Renal cortical epithelial cell (primary cell): ENCODE measurements at regions not wholly inside any gene's neighbourhood (a gene's known extent, or its start where the extent isn't known, plus 50 kb on each side); places are given as distances from the start of the nearest gene placed in this dataset.

Experiments
- DNase-seq: peaks from one replicate; pipeline ENCODE4 v3.0.0-alpha.2; 2011; ENCODE audit warnings: low read depth

DNA sequence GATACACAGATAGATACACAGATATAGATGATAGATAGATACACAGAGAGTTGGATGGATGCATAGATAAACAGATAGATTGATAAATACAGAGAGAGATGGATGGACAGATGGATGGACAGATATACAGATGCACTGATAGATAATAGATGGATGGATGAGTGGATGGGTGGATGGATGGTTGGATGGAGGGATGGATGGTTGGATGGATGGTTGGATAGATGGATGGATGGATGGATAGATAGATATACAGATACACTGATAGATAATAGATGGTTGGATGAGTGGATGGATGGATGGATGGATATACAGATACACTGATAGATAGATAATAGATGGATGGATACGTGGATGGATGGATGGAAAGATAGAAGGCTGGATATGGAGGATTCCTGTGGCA is 290.0 kb upstream of the SHH start:
- DNase-seq: no peak

DNA sequence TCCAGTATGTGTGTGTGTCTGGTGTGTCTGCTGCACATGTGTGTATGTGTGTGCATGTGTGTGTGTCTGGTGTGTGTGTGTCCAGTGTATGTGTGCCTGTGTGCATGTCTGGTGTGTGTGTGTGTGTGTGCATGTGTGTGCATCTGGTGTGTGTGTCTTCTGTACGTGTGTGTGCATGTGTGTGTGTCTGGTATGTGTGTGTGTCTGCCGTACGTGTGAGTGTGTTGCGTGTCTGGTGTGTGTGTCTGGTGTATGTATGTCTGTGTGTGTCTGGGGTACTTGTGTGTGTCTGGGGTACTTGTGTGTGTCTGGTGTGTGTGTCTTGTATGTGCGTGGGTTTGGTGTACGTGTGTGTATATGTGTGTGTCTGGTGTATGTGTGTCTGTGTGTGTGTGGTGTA is 289.1 kb upstream of the SHH start:
- no peak for DNase-seq

DNA sequence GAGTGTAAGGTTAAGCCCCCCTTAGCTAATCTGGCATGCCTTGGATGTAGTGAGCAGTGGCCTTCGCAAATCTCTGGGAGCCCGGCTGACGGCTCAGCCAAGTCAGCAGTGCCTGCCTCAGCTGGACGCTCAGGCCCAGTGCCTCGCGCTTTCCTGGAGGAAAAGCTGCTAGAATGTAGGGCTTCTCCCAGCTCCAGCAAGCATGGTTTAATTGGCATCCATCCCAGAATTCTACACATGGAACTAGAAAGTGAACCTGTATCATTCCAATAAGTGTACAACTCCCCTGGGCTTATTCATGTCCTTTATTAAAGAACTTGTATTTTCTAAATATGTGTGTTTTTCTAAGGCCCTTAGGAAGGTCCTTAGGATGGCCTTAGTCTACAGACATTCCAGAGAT is 287.8 kb upstream of the SHH start:
- DNase-seq: peak; percentile 56

DNA sequence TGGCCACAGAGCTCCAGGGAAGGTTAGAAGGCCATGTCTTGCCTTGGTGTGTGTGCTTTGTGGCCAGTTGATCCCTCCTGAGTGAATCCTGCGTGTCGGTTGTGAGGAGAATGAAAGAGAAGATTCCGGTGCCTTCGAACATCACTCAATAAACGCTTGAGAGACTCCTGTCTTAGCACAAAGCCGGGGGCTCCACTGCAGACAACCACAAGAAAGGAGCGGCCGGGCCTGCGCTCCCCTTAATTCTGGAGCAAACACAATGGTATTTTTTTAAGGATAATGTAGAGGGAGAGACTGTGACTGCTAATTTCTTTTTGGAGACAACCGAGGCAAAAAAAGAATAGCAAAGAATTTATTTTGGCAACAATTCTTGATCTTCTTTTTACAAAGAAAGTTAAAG is 286.8 kb upstream of the SHH start:
- no peak for DNase-seq

DNA sequence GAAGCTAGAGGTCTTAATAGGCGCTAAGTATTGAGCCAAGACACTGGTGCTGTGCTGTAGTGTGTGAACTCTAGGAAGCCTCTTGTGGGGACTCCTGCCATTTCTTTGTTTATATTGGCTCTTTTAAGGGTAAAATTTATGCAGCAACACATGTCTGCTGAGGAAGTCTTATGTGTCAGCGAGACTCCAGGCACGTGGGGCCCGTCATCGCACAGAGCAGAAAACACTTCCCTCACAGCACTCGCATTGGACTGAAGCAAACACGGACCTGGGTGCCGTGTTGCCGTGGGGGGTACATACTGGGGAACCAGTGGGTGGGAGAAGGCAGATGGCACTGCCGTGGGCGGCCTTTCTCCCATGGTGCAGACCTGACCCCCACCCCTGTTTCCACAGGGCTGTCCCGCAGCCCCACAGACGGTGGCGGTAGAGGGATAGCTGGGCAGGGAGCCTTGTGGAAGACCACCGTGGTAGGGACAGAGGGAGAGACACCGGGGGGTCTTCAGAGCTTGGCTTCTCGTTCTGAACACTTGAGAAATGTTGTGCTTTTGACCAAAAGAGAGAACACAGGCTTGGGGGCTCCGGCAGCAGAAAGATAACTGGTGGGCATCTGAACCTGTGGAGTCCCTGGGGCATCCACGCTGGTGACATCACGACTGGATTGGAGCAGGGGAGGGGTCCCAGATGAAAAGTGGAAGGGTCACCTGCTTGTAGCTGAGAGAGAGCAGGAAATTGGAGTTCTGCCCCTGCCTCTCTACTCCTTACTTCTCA is 284.7 kb upstream of the SHH start:
- peak; percentile 82 for DNase-seq

DNA sequence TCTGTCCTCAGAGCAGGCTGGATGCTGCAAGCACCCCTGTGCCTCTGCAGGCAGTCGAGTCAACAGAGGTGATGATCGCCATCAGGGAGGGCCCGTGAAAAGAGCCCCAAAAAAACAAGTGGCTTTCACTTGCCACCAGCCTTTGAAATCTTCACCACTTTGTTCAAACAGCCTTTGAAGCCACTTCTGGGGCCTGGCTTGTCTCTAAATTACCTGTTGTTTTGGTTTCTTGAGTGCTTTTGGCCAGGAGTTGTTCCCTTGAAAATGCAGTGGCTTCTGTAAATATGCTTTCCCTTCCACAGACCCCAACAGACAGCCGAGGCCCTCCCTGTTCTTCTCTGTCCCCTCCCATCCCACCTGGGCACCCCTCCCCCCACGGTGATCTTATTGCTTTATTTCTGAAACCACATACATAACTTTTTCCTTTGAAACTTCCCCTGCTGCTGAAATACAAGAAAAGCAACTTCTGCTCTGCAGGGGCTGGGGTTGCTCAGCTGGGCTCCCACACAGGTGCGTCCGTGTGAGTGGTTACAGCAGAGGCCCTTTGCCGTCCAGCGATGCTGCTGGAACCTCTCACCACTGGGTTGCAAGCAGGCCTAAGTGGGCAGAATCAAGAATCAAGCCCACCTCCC is 283.8 kb upstream of the SHH start:
- DNase-seq: no peak

DNA sequence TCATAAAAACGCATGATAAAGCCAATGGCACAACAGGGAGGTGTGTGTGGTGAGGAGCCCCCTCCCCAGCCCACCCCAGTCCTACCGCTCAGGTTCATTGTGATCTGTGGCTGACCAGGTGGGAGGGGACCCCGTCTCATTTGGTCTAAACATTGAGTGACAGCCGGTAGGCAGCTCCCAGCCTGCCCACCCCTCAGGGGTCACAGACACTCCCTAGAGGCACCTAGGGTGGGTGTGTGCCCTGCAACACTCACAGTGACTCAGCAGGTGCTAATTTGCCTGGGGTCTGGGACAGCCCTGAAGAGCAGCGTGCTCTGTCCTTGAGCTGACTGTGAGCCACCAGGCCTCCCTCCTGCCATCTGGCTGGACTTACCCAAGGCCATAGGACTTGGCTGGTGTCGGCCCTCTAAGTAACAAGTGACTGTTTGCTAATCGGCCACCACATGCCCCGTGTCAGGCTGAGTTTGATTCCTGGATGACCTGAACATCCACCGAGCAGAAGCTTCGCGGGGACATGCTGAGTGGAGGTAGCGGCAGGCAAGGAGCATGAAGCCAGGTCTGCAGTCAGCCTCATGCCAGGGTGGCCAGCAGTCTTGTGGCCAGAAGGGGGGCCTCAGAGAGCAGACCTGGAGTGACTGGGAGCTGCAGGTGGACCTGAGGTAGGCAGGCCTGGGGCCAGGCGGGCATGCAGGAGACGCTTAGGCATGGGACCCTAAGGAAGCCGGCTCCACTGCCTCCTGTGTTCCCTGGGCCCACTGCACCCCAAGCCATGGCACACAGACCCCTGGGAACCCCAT is 282.3 kb upstream of the SHH start:
- DNase-seq: no peak

DNA sequence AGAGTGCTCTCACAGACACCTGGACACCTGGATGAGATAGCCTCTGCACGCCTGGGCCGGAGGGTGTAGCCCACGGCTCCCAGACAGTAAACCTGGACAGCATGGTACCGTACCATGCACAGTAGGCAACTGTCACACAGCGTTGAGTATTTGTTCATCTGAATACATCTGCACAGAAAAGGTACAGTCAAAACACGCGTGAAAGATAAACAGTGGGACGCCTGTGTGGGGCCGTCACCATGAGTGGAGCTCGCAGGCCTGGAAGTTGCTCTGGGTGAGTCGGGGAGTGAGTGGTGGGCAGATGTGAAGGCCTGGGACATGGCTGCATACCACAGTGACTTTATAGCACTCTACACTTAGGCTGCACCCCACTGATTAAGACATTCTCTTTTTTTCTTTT is 280.0 kb upstream of the SHH start:
- no peak for DNase-seq

DNA sequence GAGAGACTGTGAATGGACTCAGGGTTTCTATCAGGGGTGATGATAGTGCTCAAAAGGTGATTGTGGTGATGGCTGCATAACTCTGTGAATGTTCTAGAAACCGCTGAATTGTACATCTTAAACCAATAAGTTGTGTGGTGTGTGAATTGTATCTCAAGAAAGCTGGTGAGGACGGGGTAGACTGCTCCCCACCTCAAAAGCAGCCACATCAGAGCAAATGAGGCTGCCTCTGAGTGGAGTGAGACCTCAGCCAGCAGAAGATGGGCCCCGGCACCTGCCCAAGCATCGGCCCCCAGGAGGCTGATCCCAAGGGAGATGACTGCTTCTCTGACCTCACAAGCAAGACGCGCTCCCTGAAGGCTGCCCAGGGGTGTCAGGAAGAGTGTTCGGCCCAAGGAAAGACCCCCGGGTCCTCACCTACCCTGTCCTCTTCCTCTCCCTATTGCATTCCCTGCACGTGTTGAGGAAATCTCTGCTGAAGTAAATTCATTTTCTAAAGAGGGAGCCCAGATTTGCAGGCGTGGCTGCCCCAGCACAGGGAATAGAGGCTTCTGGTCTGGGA is 279.3 kb upstream of the SHH start:
- DNase-seq: no peak

DNA sequence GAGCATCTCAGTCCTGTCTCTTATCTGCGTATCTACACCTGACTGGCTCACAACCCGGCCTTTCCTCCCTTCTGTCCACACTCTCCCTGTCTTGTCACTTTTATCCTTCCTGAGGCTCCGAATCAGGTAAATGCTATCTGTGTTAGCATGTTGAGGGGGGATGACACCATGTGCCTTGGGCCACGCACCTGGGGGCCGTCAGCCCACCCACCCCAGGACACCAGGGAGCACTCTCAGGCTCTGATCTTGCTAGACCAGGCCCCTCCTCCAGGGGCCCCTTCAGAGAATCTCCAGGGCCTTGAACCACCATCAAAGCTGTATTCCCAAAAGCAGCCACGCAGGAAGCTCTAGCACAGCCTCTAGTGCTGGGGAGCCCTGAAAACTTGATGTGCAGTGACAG is 278.7 kb upstream of the SHH start:
- no peak for DNase-seq

DNA sequence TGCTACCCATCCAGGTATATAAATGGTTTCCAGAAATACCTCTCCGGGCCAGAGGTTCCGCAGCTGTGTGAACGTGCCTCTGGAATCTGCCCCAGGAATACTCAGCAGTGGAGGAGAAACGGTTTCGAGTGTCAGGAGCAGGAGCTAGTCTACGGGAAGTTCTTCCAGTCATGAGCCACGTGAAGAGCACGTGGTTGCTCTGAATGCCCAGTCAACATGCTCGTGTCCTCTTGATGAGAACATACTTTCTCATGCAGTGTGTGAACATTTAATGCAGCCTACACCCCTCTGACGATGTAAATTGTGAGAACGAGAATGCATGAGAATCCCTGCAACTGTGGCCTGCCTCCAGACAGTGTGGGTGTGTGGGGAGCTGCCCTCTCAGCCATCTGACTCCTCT is 277.0 kb upstream of the SHH start:
- DNase-seq: no peak

DNA sequence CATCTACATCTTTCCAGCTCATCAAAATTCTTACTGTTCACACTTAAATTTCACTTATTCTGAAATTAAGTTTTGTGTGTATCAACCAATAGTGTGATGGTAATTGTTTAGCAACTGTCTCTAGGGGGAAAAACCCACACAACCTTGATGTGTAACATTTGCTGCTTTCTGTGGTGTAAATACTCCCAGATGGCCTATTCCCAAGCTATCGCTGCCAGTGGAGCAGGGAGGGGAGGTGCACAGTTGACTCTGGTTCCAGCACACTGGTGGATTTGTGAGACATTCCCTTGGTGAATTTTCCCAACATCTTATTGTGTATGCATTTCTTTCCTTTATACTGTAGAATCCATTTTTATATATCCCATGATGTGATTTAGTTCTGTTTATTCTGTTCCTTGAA is 275.9 kb upstream of the SHH start:
- DNase-seq: no peak

DNA sequence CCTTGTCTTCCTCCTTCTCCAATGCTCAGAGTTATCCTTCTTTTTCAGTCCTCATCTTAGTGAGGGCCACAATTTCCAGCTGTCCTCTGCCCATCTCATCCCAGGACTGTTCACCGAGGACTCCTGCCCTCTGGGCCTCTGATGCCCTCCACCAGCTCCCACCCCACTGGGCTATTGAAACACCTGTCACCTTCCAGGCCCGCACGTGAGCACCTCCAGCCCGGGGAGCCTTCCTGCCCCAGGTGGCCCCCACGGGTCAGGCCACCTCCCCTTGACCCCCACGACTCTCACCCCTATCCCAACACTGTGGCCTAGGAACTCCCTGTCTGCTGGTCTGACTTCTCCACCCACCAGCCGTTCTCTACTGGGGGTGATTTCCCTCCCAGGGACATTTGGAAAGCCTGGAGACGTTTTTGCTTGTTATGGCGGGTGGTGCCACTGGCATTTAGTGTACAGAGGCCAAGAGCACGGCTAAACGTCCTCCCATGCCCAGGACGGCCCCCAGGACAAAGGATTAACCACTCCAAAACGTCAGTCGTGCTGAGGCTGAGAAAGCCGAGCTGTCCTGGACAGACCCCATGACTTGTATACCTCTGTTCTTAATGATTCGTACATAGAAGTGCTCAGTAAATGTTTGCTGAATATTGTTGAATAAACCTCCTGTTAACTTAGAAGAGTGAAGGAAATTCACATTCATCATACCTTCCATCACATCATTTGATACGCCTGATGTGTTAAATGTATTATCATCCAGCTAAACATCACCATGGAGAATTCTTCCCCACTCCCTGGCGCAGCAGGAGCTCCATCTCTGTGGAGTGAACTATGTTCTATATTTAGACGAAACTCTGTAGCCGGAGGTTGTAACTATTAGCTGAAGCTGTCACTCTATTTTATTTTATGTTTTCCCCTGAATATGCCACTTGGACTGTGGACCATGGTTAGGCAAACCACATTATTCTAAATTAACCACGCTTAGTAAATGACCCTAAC is 270.1 kb upstream of the SHH start:
- no peak for DNase-seq

DNA sequence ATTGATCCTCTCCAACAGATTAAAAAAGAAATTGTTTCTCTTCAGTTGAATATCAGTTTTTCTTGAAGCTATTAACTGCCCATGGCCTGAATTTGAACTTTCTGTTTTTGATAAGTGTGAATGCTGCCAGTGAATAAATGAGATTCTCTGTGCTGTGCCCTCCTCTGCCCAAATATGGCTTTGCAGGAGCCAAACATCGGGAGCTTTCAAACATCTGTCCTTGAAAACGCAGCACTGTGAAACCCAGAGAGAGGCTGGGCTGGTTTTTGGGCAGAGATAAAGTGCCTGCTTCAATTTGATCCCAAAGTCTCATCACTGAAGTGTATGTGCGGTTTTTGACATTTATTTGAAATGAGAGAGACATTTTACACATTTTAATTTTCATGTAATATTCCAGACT is 268.3 kb upstream of the SHH start:
- DNase-seq: no peak

DNA sequence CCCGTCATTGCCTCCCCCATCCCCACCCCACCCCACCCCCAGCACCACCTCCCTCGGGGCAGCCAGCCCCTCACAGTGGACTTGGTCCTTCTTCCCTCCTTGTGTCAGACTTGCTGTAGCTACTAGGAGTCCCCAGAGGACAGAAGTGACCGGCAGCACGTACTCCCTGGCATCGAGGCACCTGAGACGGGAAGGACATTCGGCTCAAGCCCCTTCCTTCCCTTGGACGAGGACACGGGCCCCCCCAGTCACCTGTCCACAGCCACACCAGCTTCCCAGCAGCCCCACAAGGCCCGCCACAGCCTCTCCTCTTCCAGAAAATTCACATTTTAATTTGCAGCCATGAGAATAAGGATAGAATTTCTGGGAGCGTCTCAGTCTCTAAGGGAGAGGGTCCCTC is 267.8 kb upstream of the SHH start:
- DNase-seq: no peak

DNA sequence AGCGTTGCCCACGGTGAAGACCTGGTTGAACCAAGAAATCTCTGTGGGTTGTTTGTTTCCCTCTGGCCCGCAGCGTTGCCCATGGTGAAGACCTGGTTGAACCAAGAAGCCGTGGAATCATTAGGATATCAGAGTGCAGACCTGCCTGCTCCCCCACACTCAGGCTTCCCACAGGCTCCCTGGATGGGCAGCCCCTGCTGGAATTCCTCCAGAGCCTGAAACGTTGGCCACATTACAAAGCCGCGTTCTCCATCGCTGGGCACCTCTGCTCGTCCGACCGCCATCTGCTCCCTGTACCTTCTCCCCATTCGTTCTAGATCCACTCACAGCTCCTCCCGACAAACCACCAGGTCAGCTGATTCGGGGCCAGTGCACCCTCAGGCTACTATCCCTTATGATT is 266.9 kb upstream of the SHH start:
- no peak for DNase-seq

DNA sequence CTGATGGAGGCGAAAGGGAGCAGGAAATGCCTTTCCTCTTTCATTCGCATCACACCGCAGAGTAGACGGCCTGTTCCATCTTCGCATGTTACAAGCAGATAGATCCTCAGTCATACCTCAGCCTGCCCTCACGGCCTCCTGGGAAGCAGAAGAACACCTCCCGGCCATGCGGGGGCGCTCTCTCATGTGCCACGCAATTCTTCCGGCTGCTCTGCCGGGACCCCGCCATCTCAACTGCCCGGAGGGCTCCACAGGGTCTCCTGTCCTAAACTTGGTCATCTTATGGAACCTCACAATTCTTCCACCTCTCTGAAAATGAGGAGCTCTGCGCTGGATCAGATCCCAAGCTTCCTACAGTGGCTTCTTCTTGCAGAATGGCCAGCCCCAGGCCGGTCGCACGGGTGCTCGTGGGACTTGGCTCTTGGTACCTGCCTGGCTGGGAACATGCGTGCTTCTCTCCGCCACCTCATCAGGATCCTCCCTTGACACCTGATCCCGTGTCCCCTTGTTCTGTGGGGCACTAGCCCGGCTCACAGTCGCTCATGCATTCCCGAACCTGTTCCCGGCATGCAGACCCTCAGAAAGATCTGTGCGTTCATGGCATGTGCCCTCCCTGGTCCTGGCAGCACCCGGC is 262.8 kb upstream of the SHH start:
- DNase-seq: no peak

DNA sequence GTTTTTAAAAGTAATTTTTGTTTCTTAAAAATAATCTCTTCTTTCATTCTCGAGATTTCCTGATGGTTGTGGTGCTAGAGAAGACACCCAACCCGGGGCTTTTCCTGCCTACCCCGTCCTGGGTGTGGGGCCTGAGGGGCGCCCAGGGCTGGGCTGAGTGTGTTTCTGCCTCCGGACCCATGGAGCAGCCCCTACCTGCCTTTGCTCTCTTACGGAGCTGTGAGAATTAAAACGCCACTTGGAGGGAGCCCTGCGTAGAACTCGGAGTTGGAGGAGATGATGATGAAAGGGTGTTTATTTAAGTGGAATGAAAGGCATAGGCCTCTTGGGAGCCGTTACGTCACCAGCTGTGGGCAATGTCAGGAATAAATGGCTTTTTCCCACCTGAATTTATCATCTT is 261.8 kb upstream of the SHH start:
- no peak for DNase-seq

DNA sequence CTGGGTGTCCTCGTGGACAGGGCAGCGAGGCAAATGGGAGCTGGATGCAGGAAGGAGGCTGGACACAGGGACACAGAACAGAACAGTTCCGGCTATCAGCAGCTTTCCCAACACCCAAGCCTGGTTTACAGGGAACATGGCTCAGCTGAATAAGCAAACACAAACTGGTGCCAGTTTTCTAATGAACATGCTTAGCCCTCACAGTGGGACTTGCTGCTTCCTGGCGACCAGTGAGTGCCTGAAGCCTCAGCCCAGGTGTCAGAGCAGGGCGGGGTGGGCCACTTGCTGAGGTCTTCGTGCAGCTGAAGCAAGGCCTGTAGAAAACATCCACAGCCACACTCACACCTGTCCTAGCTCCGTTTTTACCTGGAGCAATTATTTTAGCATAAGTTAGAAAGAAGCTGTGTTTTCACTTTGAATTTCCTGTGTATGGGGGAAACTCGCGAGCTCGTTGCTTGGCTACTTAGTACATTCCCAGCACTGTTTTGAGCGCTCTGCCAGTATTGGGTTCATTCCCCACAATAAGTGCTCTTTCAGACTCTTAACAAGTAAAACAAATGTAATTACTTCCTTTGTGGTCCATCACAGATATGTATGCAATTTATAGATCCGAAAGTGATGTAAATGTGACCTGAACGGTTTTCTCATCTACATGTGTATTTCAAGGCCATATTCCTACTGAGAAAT is 261.2 kb upstream of the SHH start:
- no peak for DNase-seq

DNA sequence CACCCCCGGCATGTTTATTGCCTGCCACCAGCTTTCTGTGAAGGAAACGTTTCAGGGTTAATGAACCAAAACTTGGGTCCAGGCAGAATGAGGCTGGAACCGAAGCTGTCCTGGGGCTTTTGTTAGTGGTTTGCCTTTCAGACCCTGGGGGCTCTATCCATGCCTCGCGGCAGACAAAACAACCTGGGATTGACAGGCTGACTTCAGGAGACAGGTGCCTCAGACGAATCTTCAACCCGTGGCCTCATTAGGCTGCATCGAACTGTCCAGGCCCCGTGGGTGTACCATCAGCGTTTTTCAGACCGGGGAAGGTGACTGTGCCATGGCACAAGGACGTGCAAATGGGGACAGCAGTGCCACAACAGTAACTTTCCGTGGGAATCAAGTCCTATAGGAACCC is 259.3 kb upstream of the SHH start:
- peak; percentile 2 for DNase-seq
